ENCODE measurements at regions not wholly inside any gene's neighbourhood (a gene's known extent, or its start where the extent isn't known, plus 50 kb on each side); places are given as distances from the start of the nearest gene placed in this dataset.

- no peaks in the 10 kb centered on the region for H3F3A ChIP-seq (ENCODE audit: insufficient read depth, low read depth)
- no peaks in the 10 kb centered on the region for H3K4me1 ChIP-seq (replicated peaks; ENCODE audit: insufficient read depth)
- H2AFZ ChIP-seq: no peak overlapping the region
- DNase-seq: no peak
- H3K27me3 ChIP-seq (ENCODE audit: insufficient read depth, low read depth): no peaks in the 10 kb centered on the region
- H3K9me3 ChIP-seq (ENCODE audit: insufficient read depth, low read depth): no peaks in the 10 kb centered on the region
- no peaks in the 10 kb centered on the region for H3K79me2 ChIP-seq (ENCODE audit: low read depth)
- H3K27ac ChIP-seq: no peak overlapping the region
- BruUV-seq (replicated peaks): no TSS peak
- ChIA-PET POLR2A (ENCODE audit: unreplicated experiment) (no interaction called here), CTCF (no interaction called here)
- H4K20me1 ChIP-seq (ENCODE audit: insufficient read depth): no peaks in the 10 kb centered on the region
- TF ChIP-seq EZH2 (IDR thresholded peaks at IDR 0.05; ENCODE audit: low read depth) (no peak), CTCF (conservative IDR thresholded peaks at IDR 0.05) (no peak)
- no peaks in the 10 kb centered on the region for H3K36me3 ChIP-seq (ENCODE audit: low read depth)
- intact Hi-C loops (cut with micrococcal nuclease; ENCODE audit: unreplicated experiment): loop anchor here (10.0 kb wide), 1 partner anchor 219 kb away; the partner anchor contains the start of gene B3GALT2
- H3K4me3 ChIP-seq: no peak overlapping the region
- H3K9me2 ChIP-seq (ENCODE audit: insufficient read depth): no peaks in the 10 kb centered on the region
- H3K4me2 ChIP-seq: no peak overlapping the region
Measured at GRCh38 chr1:193404236-193404635, 217.8 kb upstream of the B3GALT2 start.

GRCh38 chr1:193402977-193403376 is 216.6 kb upstream of the B3GALT2 start:
- Histone ChIP-seq H3K4me3 (no peak overlapping the region), H3K36me3 (ENCODE audit: low read depth) (no peaks in the 10 kb centered on the region), H3K27me3 (ENCODE audit: insufficient read depth, low read depth) (no peaks in the 10 kb centered on the region), H3F3A (ENCODE audit: insufficient read depth, low read depth) (no peaks in the 10 kb centered on the region), H4K20me1 (ENCODE audit: insufficient read depth) (no peaks in the 10 kb centered on the region), H2AFZ (no peak overlapping the region), H3K27ac (no peak overlapping the region), H3K4me2 (no peak overlapping the region), H3K9me3 (ENCODE audit: insufficient read depth, low read depth) (no peaks in the 10 kb centered on the region), H3K9me2 (ENCODE audit: insufficient read depth) (no peaks in the 10 kb centered on the region), H3K4me1 (replicated peaks; ENCODE audit: insufficient read depth) (no peaks in the 10 kb centered on the region), H3K79me2 (ENCODE audit: low read depth) (no peaks in the 10 kb centered on the region)
- TF ChIP-seq EZH2 (IDR thresholded peaks at IDR 0.05; ENCODE audit: low read depth) (no peak), CTCF (conservative IDR thresholded peaks at IDR 0.05) (no peak)
- DNase-seq: no peak
- intact Hi-C loops (cut with micrococcal nuclease; ENCODE audit: unreplicated experiment): loop anchor here (10.0 kb wide), 1 partner anchor 218 kb away; the partner anchor contains the start of gene B3GALT2
- BruUV-seq (replicated peaks): no TSS peak
- ChIA-PET CTCF (no interaction called here), POLR2A (ENCODE audit: unreplicated experiment) (no interaction called here)

GRCh38 chr1:193402037-193402436 is 215.6 kb upstream of the B3GALT2 start:
- BruUV-seq (replicated peaks): no TSS peak
- Histone ChIP-seq H3K27me3 (ENCODE audit: insufficient read depth, low read depth) (no peaks in the 10 kb centered on the region), H3K4me3 (no peak overlapping the region), H3K27ac (no peak overlapping the region), H3K4me2 (no peak overlapping the region), H3K9me3 (ENCODE audit: insufficient read depth, low read depth) (no peaks in the 10 kb centered on the region), H3F3A (ENCODE audit: insufficient read depth, low read depth) (no peaks in the 10 kb centered on the region), H4K20me1 (ENCODE audit: insufficient read depth) (no peaks in the 10 kb centered on the region), H3K4me1 (replicated peaks; ENCODE audit: insufficient read depth) (no peaks in the 10 kb centered on the region), H3K79me2 (ENCODE audit: low read depth) (no peaks in the 10 kb centered on the region), H3K36me3 (ENCODE audit: low read depth) (no peaks in the 10 kb centered on the region), H3K9me2 (ENCODE audit: insufficient read depth) (no peaks in the 10 kb centered on the region), H2AFZ (peak overlapping the region; percentile 33; the same call in 1 of the 2 replicates)
- POLR2A ChIA-PET (ENCODE audit: unreplicated experiment): no interaction called here
- TF ChIP-seq EZH2 (IDR thresholded peaks at IDR 0.05; ENCODE audit: low read depth) (no peak), CTCF (conservative IDR thresholded peaks at IDR 0.05) (no peak)
- no peak for DNase-seq
- intact Hi-C loops (cut with micrococcal nuclease; ENCODE audit: unreplicated experiment): loop anchor here (10.0 kb wide), 1 partner anchor 217 kb away; the partner anchor contains the start of gene B3GALT2
- CTCF ChIA-PET: no interaction called here

Data from PC-9 (cell line).